Stimulated activated naive CD8-positive, alpha-beta T cell treated with anti-CD3 and anti-CD28 coated beads, Interleukin-15, Interleukin-2, amounts not matched to agents 100 U/mL and 50 U/mL, for 24 hours (primary cell): ENCODE measurements at regions not wholly inside any gene's neighbourhood (a gene's known extent, or its start where the extent isn't known, plus 50 kb on each side); places are given as distances from the start of the nearest gene placed in this dataset.

Experiments
- ATAC-seq: fragments of 150-1000 bp; cut with Tn5 transposase; one replicate; pipeline ENCODE4 v1.10.0; 2021
- DNase-seq: peaks from one replicate; pipeline ENCODE4 v3.0.0; 2021

DNA sequence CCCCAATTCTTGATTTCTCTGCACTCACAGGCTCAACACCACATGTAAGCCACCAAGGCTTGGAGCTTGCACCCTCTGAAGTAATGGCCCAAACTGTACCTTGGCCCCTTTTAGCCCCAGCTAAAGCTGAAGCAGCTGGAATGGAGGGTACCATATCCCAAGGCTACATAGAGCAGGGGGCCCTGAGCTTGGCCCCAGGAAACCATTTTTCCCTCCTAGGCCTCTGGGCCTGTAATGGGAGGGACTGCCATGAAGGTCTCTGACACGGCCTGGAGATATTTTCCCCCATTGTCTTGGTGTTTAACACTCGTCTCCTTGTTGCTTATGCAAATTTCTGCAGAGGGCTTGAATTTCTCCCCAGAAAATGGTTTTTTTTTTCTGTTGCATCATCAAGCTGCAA lies 69.7 kb downstream of the SKA1 start:
- ATAC-seq: no peak
- no peak for DNase-seq

DNA sequence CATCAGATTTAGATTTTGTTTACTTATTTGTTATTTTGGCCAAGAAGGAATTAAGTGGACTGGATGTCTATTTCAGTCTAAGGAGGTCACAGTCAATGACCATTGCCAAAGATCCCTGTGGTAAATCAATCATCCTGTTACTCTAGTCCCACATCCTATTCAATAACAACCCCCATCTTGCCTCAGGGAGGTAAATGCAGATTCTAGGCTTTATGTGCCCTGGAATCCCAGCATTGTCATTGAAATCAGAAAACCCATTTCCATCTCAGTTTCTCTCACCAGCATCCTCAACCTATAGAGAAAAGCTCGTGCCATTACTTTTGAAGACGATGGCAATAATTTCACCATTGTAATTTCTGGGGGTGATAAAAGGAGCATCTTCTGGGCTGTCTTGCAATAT lies 71.8 kb downstream of the SKA1 start:
- DNase-seq (no peak), ATAC-seq (no peak)

DNA sequence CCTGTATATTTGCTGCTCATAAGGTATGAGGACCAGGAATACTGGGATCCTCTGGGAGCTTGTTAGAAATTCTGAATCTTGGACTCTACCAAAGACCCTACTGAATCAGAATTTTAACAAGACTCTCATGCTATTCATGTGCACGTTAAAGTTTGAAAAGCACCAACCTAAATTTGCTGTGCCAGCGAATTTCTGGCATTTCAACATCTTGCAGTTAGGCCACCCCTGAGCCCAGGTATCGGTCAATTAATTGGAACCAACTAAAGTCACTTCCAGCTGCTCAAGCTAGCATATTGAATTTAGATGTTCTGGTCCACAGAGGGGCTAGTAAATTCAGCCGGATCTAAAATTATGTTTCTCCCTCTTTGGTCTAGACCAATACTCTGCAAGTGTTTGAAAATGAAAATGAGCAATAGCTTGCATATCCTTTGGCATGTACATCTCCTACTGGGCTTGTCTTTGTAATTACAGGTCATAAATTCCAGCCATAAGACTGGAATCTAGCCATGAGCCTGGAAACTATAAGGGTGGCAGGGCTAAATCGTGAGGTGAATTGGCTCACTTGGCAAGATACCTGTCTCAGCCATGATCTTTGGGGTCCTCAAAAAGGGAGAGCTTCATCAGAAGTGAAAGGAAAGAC lies 72.4 kb downstream of the SKA1 start:
- DNase-seq (no peak), ATAC-seq (no peak)

DNA sequence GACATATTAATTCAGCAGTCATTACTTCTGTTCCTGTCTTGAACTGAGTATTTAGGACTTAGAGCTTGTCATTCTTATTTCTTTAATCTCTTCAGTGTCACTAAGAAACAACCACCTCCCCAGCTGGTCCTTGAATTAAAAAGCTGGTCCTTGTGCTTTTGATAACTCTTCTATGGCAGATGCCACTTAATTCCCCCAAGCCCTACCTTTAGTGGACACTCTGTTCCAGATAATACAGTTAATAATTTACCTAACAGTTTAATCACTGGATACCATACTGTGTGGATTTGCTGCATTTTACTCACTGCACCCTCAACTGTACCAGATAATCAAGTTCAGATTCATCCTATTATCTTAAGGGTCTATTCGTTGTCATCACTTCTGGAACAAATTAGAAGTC lies 73.1 kb downstream of the SKA1 start:
- no peak for ATAC-seq
- no peak for DNase-seq

DNA sequence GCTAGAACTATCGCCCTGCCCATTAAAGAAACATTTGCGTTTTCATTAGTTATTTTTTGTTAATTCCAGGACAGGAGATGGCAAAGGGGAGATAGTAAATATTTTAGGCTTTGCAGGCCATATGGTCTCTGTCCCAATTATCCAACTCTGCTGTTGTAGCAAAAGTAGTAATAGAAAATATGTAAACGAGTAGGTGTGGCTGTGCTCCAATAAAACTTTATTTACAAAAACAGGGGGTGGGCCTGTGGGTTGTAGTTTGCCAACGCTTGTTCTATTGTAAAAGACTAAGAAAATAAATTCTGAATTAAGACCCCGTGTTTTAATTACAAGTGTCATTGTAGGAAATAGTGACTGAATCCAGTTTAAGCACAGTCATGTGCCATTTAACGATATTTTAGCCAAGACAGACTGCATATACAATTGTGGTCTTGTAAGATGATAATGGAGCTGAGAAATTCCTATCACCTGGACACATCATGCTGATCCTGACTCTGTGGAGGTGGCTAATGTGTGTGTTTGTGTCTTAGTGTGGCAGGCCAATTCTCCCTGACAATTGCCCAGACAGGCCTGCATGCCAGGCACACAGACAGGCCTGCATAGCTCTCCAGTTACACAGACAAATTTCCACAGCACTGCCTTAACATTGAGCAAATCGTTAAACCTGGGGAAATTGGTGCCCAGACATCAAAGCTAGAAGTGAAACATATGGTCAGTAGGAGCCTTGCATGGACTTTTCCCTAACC lies 76.4 kb downstream of the SKA1 start:
- ATAC-seq (no peak), DNase-seq (no peak)

DNA sequence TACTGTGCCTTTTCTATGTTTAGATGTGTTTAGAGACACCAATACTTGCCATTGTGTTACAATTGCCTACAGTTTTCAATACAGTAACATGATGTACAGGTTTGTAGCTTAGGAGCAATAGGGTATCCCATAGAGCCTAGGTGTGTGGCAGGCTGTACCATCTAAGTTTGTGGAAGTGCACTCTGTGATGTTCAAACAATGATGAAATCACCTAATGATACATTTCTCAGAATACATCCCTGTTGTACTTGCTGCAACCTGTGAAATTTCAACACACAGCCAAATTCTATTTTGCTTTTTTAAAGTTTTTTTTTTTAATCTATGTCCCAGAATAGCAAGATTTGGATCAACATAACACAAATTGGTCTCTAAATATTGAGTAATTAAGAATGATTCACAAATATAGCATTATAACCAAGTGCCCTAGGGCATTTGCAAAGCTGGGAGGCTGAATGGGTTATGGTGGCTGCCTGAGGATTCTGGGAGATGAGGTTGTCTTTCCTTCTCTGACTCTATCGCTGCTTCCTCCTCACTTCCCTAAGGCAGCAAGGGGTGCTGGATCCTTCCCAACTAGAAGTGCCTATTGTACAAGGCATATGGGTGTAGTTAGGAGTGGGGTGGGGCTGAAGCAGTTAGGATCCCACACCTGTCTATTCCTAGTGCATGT lies 78.3 kb downstream of the SKA1 start:
- ATAC-seq: no peak
- no peak for DNase-seq

DNA sequence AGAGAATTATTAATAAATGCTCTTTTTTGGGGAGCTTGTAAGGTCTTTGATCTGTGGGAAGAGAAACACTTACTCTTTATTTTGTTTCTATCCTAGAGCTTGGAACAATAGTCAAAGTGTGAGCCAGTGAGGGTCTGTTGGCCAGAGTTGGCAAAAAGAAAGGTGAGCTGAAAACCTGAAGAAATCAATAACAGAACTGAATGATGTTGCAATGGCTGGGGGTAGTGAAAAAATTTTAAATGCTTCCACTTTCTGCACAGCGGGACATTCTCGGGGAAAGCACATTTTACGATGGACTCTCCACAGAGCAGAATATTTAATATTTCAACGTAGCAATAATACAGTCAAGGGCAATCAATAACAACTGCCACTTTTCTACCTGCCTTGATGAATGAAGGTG lies 78.9 kb downstream of the SKA1 start:
- no peak for ATAC-seq

DNA sequence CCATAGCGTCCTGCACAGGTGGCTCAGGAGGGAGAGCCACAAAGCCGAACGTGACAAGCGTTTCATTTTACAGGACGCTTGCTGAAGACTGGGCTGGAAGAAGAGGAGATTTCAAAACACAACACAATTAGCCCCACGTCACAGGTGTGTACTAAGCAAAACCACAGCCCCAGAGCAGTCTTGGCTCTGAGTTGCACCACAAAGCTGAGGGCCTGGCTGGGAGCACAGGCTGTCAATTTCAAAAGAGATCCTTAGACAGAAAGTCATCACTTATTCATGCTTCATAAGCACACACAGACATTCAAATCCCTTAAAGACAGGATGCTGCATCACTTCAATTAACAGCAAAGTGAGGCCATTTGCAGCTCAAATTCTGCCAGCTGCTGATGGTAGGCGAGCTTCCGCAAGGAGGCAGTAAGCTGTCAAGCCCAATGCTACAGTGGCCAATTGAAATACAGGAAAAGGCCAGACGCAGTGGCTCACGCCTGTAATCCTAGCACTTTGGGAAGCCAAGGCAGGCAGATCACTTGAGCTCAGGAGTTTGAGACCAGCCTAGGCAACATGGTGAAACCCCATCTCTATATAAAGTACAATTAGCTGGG lies 79.6 kb downstream of the SKA1 start:
- DNase-seq (no peak), ATAC-seq (no peak)

More for the DNA sequence above, 78.9 kb downstream of the SKA1 start:
- DNase-seq: no peak

DNA sequence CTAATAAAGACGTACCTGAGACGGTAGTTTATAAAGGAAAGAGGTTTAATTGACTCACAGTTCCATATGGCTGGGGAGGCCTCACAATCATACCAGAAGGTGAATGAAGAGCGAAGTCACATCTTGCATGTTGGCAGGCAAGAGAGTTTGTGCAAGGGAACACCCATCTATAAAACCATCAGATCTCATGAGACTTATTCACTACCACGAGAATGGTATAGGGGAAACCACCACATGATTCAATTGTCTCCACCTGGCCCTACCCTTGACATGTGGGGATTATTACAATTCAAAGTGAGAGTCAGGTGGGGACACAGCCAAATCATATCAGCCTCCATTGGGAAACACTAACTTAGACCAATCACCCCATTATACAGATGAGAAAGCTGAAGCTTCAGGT lies 81.4 kb downstream of the SKA1 start:
- ATAC-seq: no peak
- no peak for DNase-seq

DNA sequence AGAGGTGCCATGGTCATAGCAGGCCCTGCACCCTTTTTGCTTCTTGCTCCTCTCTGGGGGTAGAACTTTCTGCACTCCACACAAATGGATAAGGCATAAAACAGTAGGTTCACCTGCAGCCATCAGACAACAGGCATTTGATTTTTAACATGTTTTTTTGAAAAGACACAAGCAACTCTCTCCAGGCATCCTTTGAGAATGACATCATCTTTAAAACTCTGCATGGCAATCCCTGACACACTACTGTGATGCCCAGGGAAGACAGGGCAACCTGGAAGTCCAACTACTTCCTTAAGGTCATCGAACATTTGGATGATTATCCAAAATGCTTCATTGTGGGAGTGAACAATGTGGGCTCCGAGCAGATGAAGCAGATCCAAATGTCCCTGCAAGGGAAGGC lies 82.8 kb downstream of the SKA1 start:
- ATAC-seq: no peak
- DNase-seq: no peak

DNA sequence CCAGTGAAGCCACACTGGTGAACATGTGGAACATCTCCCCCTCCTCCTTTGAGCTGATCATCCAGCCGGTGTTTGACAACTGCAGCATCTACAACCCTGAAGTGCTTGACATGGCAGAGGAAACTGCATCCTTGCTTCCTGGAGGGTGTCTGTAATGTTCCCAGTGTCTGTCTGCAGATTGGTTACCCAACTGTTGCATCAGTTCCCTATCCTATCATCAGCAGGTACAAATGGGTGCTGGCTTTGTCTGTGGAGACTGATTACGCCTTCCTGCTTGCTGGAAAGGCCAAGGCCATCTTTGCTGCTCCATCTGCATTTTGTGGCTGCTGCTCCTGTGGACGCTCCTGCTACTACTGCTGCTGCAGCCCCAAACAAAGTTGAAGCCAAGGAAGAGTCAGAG lies 83.5 kb downstream of the SKA1 start:
- DNase-seq (no peak), ATAC-seq (no peak)

DNA sequence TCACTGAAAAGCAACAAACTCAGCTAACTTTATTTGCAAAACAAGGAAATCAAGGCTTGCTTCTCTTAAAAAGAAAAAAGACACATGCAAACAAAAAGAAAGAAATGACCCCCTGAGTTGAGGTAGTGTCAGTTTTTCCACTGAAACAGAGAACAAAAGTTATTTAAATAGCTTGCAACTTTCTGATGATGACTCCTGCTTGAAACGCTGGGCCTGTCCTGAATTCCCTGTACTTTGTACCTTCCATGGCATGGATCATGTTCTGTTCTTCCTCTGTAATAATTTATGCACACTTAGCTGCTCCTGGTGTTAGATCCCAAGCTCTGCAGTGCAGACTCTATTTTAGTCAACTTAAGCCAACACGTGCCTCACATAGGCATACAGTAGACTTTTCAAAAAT lies 84.0 kb downstream of the SKA1 start:
- ATAC-seq (no peak), DNase-seq (no peak)

DNA sequence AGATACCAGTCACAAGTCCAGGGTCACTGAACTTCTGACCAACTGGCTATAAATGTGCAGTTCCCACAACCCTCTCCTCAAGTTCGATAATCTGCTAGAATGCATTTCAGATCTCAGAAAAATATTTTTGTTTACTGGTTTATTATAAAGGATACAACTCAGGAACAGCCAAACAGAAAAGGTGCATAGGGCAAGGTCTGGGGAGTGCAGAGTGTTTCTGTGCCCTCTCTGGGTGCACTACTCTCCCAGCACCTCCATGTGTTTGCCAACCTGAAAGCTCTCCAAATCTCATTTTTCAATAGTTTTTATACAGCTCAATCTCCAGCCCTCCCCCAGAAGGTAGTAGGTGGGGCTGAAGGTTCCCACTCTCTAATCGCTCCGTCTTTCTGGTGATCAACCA lies 85.2 kb downstream of the SKA1 start:
- ATAC-seq (no peak), DNase-seq (no peak)

DNA sequence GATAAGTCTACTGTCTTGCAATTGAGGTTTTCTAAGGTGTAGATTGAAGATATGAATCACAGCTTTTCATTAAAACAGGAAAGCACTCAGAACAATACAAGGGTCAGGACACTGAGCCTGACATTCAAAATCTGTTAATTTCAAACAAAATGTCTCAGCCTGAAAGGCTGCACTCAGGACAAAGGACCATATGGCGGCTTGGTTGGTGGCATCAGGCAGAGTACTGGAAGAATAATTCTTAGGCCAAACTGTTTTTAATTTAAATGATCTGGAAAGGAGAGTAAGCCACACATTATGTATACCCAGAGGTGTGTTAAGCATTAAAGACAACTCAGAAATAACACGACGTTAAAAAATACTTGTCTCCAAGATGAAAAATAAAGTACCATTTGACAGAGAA lies 85.9 kb downstream of the SKA1 start:
- DNase-seq (no peak), ATAC-seq (no peak)

DNA sequence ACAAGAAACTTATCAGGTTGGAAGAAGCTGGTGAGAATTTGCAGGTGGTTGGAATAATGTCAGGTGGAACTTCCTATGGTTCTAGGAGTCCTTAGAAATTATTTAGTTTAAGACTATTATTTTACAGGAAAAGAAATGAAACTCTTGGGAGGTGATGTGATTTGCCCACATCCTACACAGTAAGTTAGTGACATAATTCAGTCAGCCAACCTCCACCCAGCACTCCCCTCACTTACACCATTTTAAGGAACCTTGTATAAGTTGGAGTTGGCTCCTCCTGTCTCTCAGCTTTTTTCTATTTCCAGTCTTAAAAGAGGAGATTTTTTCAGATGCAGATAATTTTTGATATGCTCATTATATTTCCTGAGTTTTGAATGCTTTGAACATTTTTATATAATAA lies 86.4 kb downstream of the SKA1 start:
- no peak for ATAC-seq
- no peak for DNase-seq

DNA sequence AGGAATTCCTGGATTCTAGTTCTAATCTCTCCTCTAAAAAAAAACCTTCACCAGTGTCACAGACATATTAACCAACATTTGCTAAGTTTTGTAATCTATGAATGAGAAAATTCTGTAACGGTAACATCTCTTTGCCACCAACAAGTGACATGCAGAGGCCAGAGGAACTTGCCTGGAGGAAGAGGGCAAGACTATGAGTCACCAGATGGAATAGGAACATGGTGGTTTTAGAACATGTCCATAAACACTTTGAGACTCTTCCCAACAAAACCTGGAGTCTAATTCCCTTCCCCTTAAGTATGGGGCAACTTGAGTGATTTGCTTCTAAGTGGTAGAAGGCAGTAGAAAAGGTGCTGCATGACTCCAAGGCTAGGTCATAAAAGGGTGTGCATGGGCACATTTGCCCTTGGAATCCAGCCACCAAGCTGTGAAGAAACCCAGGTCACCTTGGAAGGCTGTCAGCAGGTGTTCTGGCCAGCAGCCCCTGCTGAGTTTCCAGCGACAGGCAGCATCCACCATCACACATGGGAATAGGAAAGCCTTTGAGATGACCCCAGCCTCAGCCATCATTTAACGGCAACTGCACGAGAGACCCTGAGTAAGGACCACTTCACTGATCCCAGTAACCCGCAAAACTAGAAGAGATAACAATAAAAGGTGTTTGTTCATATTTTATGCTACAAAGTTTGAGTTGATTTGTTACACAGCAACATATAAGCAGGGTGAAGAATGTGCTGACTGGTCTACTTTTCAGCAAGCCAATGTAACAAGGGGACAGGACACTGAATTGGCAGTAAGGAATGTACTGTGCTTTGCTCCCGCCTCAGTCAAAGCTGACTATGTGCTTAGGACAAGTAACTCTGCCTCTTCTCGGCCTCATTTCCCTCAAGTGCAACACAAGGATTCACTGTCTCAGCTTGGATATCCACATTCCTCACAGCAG lies 90.6 kb downstream of the SKA1 start:
- DNase-seq: no peak
- no peak for ATAC-seq

DNA sequence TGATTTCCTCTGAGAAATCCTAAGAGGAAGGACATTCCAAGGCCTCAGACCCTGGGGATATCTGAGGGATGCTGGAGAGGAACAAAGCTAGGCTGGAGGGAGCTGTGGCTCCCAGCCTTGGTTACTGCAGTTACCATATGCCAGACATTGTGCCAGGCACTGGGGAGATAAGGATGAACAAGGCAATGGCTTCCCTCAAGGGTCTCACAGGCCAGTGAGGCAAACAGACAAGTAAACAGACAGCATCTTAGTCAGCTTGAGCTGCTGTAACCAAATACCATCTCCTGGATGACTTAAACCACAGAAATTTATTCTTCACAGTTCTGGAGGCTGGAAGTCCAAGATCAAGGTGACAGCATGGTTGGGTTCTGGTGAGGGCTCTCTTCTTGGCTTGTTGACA lies 91.8 kb downstream of the SKA1 start:
- DNase-seq (no peak), ATAC-seq (no peak)

DNA sequence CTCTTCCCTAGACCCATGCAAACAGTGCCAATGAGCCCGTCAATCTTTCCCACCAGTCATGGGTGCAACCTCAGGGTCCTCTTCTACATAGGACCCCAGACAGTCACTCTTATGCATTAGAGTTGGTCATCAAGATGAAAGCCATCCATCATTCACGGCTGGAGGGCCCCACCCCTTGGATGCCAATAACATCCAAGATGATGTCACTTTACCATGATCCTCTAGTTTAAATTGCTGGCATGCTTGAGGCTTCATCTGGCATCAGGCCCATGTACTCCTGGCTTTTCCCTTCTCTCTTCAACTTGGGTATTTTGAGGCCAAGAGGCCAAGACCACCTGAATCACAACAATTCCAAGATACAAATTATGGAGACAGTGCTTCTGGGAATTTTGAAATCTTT lies 91.1 kb upstream of the MAPK4 start:
- DNase-seq (no peak), ATAC-seq (no peak)

DNA sequence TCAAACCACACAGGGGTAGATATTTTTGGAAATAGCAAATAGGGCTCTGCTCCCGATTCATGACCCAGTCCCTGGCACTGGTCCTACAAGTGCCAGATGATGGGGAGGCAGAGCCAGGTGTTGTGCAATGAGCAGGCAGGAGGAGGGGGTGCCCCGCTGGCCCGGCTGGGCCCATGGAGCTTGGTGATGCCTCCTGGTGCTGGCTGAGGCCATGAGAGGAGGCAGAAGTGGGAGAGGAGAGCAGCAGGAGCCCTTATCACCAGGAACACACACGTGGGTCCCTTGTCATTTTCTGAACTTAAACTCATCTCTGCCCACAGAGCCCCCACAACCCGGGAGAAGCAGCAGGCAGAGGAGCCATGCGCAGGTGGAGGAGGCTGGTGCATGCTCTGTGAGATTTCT lies 90.5 kb upstream of the MAPK4 start:
- no peak for DNase-seq
- ATAC-seq: no peak

DNA sequence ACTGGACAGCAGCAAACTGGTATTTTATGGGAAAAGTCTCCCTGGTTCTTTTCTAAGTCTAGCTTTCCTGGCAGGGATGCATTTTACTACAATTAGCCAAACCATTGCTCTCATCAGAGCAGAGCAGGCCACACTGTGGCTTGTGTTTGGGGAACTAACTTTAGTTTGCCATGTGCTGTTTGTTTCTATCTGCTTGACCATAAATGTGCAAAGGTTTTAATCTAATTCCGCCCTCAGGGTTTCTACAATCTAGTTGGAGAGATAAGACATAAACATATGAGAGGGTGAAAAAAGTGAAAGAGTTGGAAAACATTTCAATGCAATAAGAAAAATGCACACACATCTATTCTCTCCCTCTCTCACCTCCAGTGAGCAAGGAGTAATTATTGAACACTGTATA lies 86.9 kb upstream of the MAPK4 start:
- DNase-seq: no peak
- no peak for ATAC-seq

DNA sequence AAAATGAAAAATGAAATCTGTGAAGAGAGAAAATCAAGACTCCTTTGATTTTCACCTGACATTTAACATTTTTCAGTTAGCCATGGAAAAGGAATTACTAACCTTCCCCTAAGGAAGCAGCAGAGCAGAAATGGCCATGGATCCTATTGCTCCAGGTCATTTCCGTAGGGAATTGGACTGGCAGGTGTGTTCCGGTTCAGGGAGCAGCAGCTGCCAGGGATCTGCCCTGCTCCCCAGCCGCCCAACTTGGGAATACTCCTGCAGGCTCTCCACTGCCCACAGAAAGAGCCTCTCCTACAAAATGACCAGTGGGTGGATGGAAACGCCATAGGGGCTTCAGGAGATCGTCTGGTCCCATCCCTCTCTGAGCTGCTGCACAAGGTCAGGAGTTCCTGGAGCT lies 86.0 kb upstream of the MAPK4 start:
- DNase-seq: no peak
- ATAC-seq: no peak

DNA sequence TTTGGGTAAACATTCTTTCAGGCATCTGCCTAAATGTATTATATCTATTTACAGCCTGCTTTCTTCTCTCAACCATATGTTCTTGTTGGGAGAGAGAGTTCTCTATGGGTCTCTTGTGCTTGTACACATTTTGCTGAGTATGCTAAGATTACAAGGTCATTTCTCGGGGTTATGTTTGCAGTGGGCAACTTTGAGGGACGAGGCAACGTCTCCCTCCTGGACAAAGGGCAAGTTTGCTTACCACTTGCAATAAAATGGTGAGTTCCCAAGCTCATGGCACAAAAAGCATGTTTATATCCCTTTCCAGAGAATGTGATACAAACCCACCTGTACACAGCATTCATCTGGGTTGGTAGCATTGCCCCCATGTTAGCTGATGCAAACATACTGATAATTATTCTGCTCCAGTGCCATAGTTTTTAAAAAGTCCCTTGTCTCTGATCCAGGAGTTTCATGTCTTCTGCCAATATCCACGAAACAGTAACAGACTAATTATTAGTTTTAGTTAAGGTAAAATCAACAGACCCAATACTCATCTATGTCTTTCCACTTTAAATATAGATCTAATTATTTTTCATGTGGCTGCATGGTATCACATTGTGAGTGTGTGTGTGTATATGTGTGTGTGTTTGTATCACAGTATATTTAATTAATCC lies 84.2 kb upstream of the MAPK4 start:
- DNase-seq: no peak

More for the DNA sequence above, 84.2 kb upstream of the MAPK4 start:
- ATAC-seq: no peak
